NB4 (cell line): ENCODE measurements at regions not wholly inside any gene's neighbourhood (a gene's known extent, or its start where the extent isn't known, plus 50 kb on each side); places are given as distances from the start of the nearest gene placed in this dataset.
"Not testable (repeated sequence)": the region's sequence is repeated elsewhere in the genome, so short reads cannot be mapped to it uniquely, and the experiment has no call there.

Source experiments
- DNase-seq: peaks from one replicate; pipeline ENCODE4 v3.0.0; 2010; ENCODE audit warnings: low read depth
- H3K4me3 ChIP-seq: one replicate; pipeline ENCODE4 v1.5.1; 2011; ENCODE audit warnings: mild to moderate bottlenecking, low read depth, low read length, moderate library complexity
- CTCF ChIP-seq: IDR thresholded peaks from one replicate; pipeline ENCODE4 v1.5.1; 2012; ENCODE audit warnings: low read depth, low read length
- MAX ChIP-seq: IDR thresholded peaks from 2 replicates; pipeline ENCODE4 v1.6.1; 2011; ENCODE audit warnings: low read depth, low read length
- MYC ChIP-seq: IDR thresholded peaks from 2 replicates; pipeline ENCODE4 v1.6.1; 2011; ENCODE audit warnings: low read depth, low read length
- POLR2A ChIP-seq: IDR thresholded peaks from 2 replicates; pipeline ENCODE4 v1.6.1; 2011; ENCODE audit warnings: mild to moderate bottlenecking; ENCODE audit not compliant: insufficient read length; ENCODE audit errors: extremely low read depth

- DNase-seq: no peak
- TF ChIP-seq MYC: no peak
- TF ChIP-seq MAX: no peak
- TF ChIP-seq CTCF: no peak
- TF ChIP-seq POLR2A: no peak
- H3K4me3 ChIP-seq: no peak overlapping the region
These were observed 80.1 kb downstream of the UTRN start for GRCh38 chr6:144365271-144365670.

GRCh38 chr6:144369696-144370095, 84.6 kb downstream of the UTRN start:
- H3K4me3 ChIP-seq, DNase-seq: not testable (repeated sequence)

GRCh38 chr6:144372116-144372515, 87.0 kb downstream of the UTRN start:
- no peak for TF ChIP-seq POLR2A
- TF ChIP-seq CTCF: no peak
- no peak for TF ChIP-seq MAX
- no peak overlapping the region for H3K4me3 ChIP-seq
- DNase-seq: no peak

- TF ChIP-seq MAX (no peak), CTCF (no peak), POLR2A (no peak), MYC (no peak)
- no peak overlapping the region for H3K4me3 ChIP-seq
These were observed 87.8 kb downstream of the UTRN start for GRCh38 chr6:144372611-144373594.

GRCh38 chr6:144374525-144374924, 89.4 kb downstream of the UTRN start:
- not testable (repeated sequence) for DNase-seq, H3K4me3 ChIP-seq

More at GRCh38 chr6:144372611-144373594, 87.8 kb downstream of the UTRN start:
- no peak for DNase-seq

GRCh38 chr6:144377586-144378210, 92.6 kb downstream of the UTRN start:
- no peak for TF ChIP-seq MYC
- TF ChIP-seq POLR2A: no peak
- no peak for TF ChIP-seq MAX
- no peak for TF ChIP-seq CTCF
- no peak for DNase-seq
- H3K4me3 ChIP-seq: no peak overlapping the region

GRCh38 chr6:144378437-144378836, 93.3 kb downstream of the UTRN start:
- TF ChIP-seq MYC (no peak), CTCF (no peak), POLR2A (no peak), MAX (no peak)
- H3K4me3 ChIP-seq: no peak overlapping the region
- DNase-seq: no peak
